ENCODE measurements at regions not wholly inside any gene's neighbourhood (a gene's known extent, or its start where the extent isn't known, plus 50 kb on each side); places are given as distances from the start of the nearest gene placed in this dataset.

- Histone ChIP-seq H3K9me3 (ENCODE audit: insufficient read depth, low read depth, low read length) (peaks cover 10% of the 10 kb centered on the region; the same call in 1 of the 2 replicates), H3K4me2 (ENCODE audit: low read depth, low read length, poor library complexity, severe bottlenecking) (no peak overlapping the region), H3K79me2 (ENCODE audit: insufficient read depth, low read length) (no peaks in the 10 kb centered on the region), H3F3A (ENCODE audit: low read depth) (no peaks in the 10 kb centered on the region), H3K27me3 (ENCODE audit: insufficient read depth, low read length, poor library complexity, severe bottlenecking) (no peaks in the 10 kb centered on the region), H4K20me1 (ENCODE audit: insufficient read depth, low read length, poor library complexity, severe bottlenecking) (no peaks in the 10 kb centered on the region), H3K4me3 (ENCODE audit: low read length, poor library complexity, severe bottlenecking) (no peak overlapping the region), H3K9ac (ENCODE audit: low read depth, low read length, poor library complexity, severe bottlenecking) (no peak overlapping the region), H2AFZ (ENCODE audit: low read length) (no peak overlapping the region), H3K36me3 (ENCODE audit: insufficient read depth, low read length) (no peaks in the 10 kb centered on the region), H3K9me2 (replicated peaks; ENCODE audit: low read depth, low read length) (no peaks in the 10 kb centered on the region), H3K4me1 (ENCODE audit: insufficient read depth, low read length, poor library complexity, severe bottlenecking) (no peaks in the 10 kb centered on the region)
- TF ChIP-seq CTCF (conservative IDR thresholded peaks at IDR 0.05; ENCODE audit: low read length) (no peak), EZH2phosphoT487 (IDR thresholded peaks at IDR 0.05; ENCODE audit: borderline replicate concordance) (no peak)
Measured at GRCh38 chr1:29861922-29862321, 625.6 kb downstream of the PTPRU start.

- no peaks in the 10 kb centered on the region for H3K4me1 ChIP-seq (ENCODE audit: insufficient read depth, low read length, poor library complexity, severe bottlenecking)
- no peaks in the 10 kb centered on the region for H3K27me3 ChIP-seq (ENCODE audit: insufficient read depth, low read length, poor library complexity, severe bottlenecking)
- no peak overlapping the region for H3K9ac ChIP-seq (ENCODE audit: low read depth, low read length, poor library complexity, severe bottlenecking)
- H3K36me3 ChIP-seq (ENCODE audit: insufficient read depth, low read length), result no peaks in the 10 kb centered on the region
- H3K9me3 ChIP-seq (ENCODE audit: insufficient read depth, low read depth, low read length), result peaks cover 10% of the 10 kb centered on the region; the same call in 1 of the 2 replicates
- no peaks in the 10 kb centered on the region for H3F3A ChIP-seq (ENCODE audit: low read depth)
- TF ChIP-seq CTCF (conservative IDR thresholded peaks at IDR 0.05; ENCODE audit: low read length) (no peak), EZH2phosphoT487 (IDR thresholded peaks at IDR 0.05; ENCODE audit: borderline replicate concordance) (no peak)
- H4K20me1 ChIP-seq (ENCODE audit: insufficient read depth, low read length, poor library complexity, severe bottlenecking), result no peaks in the 10 kb centered on the region
- H3K4me2 ChIP-seq (ENCODE audit: low read depth, low read length, poor library complexity, severe bottlenecking), result no peak overlapping the region
- no peaks in the 10 kb centered on the region for H3K9me2 ChIP-seq (replicated peaks; ENCODE audit: low read depth, low read length)
- no peak overlapping the region for H2AFZ ChIP-seq (ENCODE audit: low read length)
- no peaks in the 10 kb centered on the region for H3K79me2 ChIP-seq (ENCODE audit: insufficient read depth, low read length)
- no peak overlapping the region for H3K4me3 ChIP-seq (ENCODE audit: low read length, poor library complexity, severe bottlenecking)
Measured at GRCh38 chr1:29861446-29861845, 625.1 kb downstream of the PTPRU start.

- Histone ChIP-seq H3K79me2 (ENCODE audit: insufficient read depth, low read length) (no peaks in the 10 kb centered on the region), H3K36me3 (ENCODE audit: insufficient read depth, low read length) (no peaks in the 10 kb centered on the region), H3K9me3 (ENCODE audit: insufficient read depth, low read depth, low read length) (peaks cover 10% of the 10 kb centered on the region; the same call in 1 of the 2 replicates), H3K27me3 (ENCODE audit: insufficient read depth, low read length, poor library complexity, severe bottlenecking) (no peaks in the 10 kb centered on the region), H3K4me2 (ENCODE audit: low read depth, low read length, poor library complexity, severe bottlenecking) (no peak overlapping the region), H2AFZ (ENCODE audit: low read length) (no peak overlapping the region), H3K4me3 (ENCODE audit: low read length, poor library complexity, severe bottlenecking) (no peak overlapping the region), H3K9ac (ENCODE audit: low read depth, low read length, poor library complexity, severe bottlenecking) (no peak overlapping the region), H3F3A (ENCODE audit: low read depth) (no peaks in the 10 kb centered on the region), H3K4me1 (ENCODE audit: insufficient read depth, low read length, poor library complexity, severe bottlenecking) (no peaks in the 10 kb centered on the region), H3K9me2 (replicated peaks; ENCODE audit: low read depth, low read length) (no peaks in the 10 kb centered on the region), H4K20me1 (ENCODE audit: insufficient read depth, low read length, poor library complexity, severe bottlenecking) (no peaks in the 10 kb centered on the region)
- TF ChIP-seq EZH2phosphoT487 (IDR thresholded peaks at IDR 0.05; ENCODE audit: borderline replicate concordance), result no peak
- TF ChIP-seq CTCF (conservative IDR thresholded peaks at IDR 0.05; ENCODE audit: low read length), result no peak
Measured at GRCh38 chr1:29860681-29861080, 624.4 kb downstream of the PTPRU start.
